ENCODE measurements at regions not wholly inside any gene's neighbourhood (a gene's known extent, or its start where the extent isn't known, plus 50 kb on each side); places are given as distances from the start of the nearest gene placed in this dataset.

DNA sequence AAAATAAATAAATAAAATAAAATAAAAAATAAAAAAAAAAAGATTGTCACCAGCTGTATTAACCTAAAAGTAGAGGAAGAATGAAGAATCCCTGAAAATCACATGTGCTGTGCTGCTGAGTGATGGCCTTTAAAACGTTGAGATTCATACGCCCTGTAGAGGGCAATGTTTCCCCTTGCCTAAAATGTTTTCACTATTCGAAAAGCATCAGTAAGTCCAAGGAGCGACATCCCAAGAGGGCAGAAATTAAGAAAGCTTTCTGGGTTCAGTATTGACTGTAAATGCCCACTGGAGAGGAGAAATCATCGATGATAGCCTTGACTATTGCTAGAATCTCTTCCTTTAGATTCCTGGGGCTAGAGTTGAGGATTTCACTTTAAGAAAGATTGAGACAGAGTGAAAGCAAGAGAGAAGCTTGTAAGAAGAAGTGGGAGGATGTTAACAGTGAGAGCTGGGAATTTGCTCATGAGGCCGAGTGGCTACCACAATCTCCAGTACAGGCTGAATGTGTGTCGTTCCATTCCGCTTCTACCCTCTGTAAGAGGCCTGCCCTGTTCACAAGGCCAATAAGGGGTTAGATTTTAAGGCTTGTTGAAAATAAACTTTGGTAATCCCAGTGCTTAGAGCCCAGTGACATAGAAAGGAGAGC is 170.8 kb upstream of the FAM20A start:
- DNase-seq (no peak), ATAC-seq (peak; percentile 53 to 89 (median 81))
- WGBS, 4 donors, result 32 to 40% (median 33%) methylated on average over 8 of the region's 8 CpGs
- Histone ChIP-seq H3K4me1 (peaks cover 0 to 29% (median 4%) of the 10 kb centered on the region in 12 donors), H3K36me3 (no peaks in the 10 kb centered on the region), H3K27ac (peak overlapping the region in 11 of 12 donors; percentile 4 to 79 (median 46)), H3K4me3 (peak overlapping the region in 6 of 12 donors; percentile 23 to 40 (median 37)), H3K27me3 (no peaks in the 10 kb centered on the region), H3K9me3 (no peaks in the 10 kb centered on the region)
- TF ChIP-seq CTCF (IDR thresholded peaks at IDR 0.05) (peak; percentile 41 to 72 (median 63)), POLR2A (IDR thresholded peaks at IDR 0.05) (no peak)
- intact Hi-C loops (cut with DNase I), result loop anchor here in 5 of 10 donors (2.0 to 10.0 kb wide), 7 partner anchors 133 to 475 kb away; no protein-coding TSS in a partner anchor

- DNase-seq, result no peak
- H3K9me3 ChIP-seq, result no peaks in the 10 kb centered on the region
- intact Hi-C loops (cut with DNase I), result loop anchor here in 5 of 10 donors (10.0 kb wide), 5 partner anchors 234 to 594 kb away; no protein-coding TSS in a partner anchor
- TF ChIP-seq POLR2A (IDR thresholded peaks at IDR 0.05) (no peak), CTCF (IDR thresholded peaks at IDR 0.05) (no peak)
- peaks cover 0 to 7% (median 0%) of the 10 kb centered on the region in 12 donors for H3K4me1 ChIP-seq
- no peaks in the 10 kb centered on the region for H3K27me3 ChIP-seq
- 63 to 74% (median 68%) methylated on average over 6 of the region's 6 CpGs for WGBS, 4 donors
- H3K27ac ChIP-seq, result no peak overlapping the region
- ATAC-seq, result no peak
- H3K4me3 ChIP-seq, result no peak overlapping the region
- no peaks in the 10 kb centered on the region for H3K36me3 ChIP-seq
Observed at GRCh38 chr17:68768804-68769203, 167.6 kb upstream of the FAM20A start.

GRCh38 chr17:68766640-68767039 is 165.5 kb upstream of the FAM20A start:
- Histone ChIP-seq H3K27me3 (no peaks in the 10 kb centered on the region), H3K4me1 (no peaks in the 10 kb centered on the region), H3K9me3 (no peaks in the 10 kb centered on the region), H3K4me3 (no peak overlapping the region), H3K36me3 (no peaks in the 10 kb centered on the region), H3K27ac (no peak overlapping the region)
- no peak for DNase-seq
- WGBS, 4 donors, result 84 to 85% (median 85%) methylated on average over 4 of the region's 4 CpGs
- intact Hi-C loops (cut with DNase I), result loop anchor here in 5 of 10 donors (10.0 kb wide), 5 partner anchors 232 to 592 kb away; no protein-coding TSS in a partner anchor
- TF ChIP-seq CTCF (IDR thresholded peaks at IDR 0.05) (no peak), POLR2A (IDR thresholded peaks at IDR 0.05) (no peak)
- ATAC-seq, result no peak

GRCh38 chr17:68763562-68763961 is 162.4 kb upstream of the FAM20A start:
- TF ChIP-seq CTCF (IDR thresholded peaks at IDR 0.05), result no peak
- TF ChIP-seq POLR2A (IDR thresholded peaks at IDR 0.05), result no peak
- intact Hi-C loops (cut with DNase I), result loop anchor here in 7 of 10 donors (5.0 to 10.0 kb wide), 11 partner anchors 221 to 591 kb away; no protein-coding TSS in a partner anchor
- DNase-seq, result no peak
- Histone ChIP-seq H3K27me3 (no peaks in the 10 kb centered on the region), H3K9me3 (no peaks in the 10 kb centered on the region), H3K4me1 (peaks cover 0 to 15% (median 6%) of the 10 kb centered on the region in 12 donors), H3K27ac (no peak overlapping the region), H3K36me3 (no peaks in the 10 kb centered on the region), H3K4me3 (no peak overlapping the region)
- ATAC-seq, result no peak
- 76 to 94% (median 82%) methylated on average over 1 of the region's 1 CpG for WGBS, 4 donors

All from heart left ventricle (tissue), 16 donors.